Smooth muscle cell of the brain vasculature (primary cell): ENCODE measurements at regions not wholly inside any gene's neighbourhood (a gene's known extent, or its start where the extent isn't known, plus 50 kb on each side); places are given as distances from the start of the nearest gene placed in this dataset.
A peak's percentile ranks its signal among the peaks of the same experiment; 100 is the strongest.

ENCODE experiments used
- DNase-seq: peaks from one replicate; pipeline ENCODE4 v3.0.0-alpha.2; 2012; ENCODE audit warnings: low read depth, low spot score

- DNase-seq: no peak
Observed at GRCh38 chr5:96340357-96340756, 92.7 kb downstream of the PCSK1 start.

GRCh38 chr5:96339862-96340261, 93.2 kb downstream of the PCSK1 start:
- no peak for DNase-seq

GRCh38 chr5:96338624-96339415, 94.2 kb downstream of the PCSK1 start:
- no peak for DNase-seq

- DNase-seq: no peak
Observed at GRCh38 chr5:96338091-96338490, 95.0 kb downstream of the PCSK1 start.

GRCh38 chr5:96337048-96337781, 95.8 kb downstream of the PCSK1 start:
- DNase-seq: no peak

GRCh38 chr5:96336351-96336985, 96.6 kb downstream of the PCSK1 start:
- peak; percentile 89 for DNase-seq

GRCh38 chr5:96335873-96336272, 97.2 kb downstream of the PCSK1 start:
- DNase-seq: no peak

GRCh38 chr5:96333391-96333790, 99.7 kb downstream of the PCSK1 start:
- peak; percentile 76 for DNase-seq

- no peak for DNase-seq
Observed at GRCh38 chr5:96332535-96333366, 100.3 kb downstream of the PCSK1 start.

GRCh38 chr5:96331681-96332361, 101.2 kb downstream of the PCSK1 start:
- no peak for DNase-seq

- no peak for DNase-seq
Observed at GRCh38 chr5:96331210-96331609, 101.8 kb downstream of the PCSK1 start.

GRCh38 chr5:96330530-96331140, 102.4 kb downstream of the PCSK1 start:
- no peak for DNase-seq

- no peak for DNase-seq
Observed at GRCh38 chr5:96329886-96330529, 103.0 kb downstream of the PCSK1 start.

GRCh38 chr5:96329289-96329688, 103.8 kb downstream of the PCSK1 start:
- no peak for DNase-seq

- DNase-seq: no peak
Observed at GRCh38 chr5:96327722-96328121, 105.3 kb downstream of the PCSK1 start.

GRCh38 chr5:96326902-96327301, 106.1 kb downstream of the PCSK1 start:
- no peak for DNase-seq

- DNase-seq: no peak
Observed at GRCh38 chr5:96324708-96325107, 108.3 kb downstream of the PCSK1 start.

GRCh38 chr5:96322865-96323264, 110.2 kb downstream of the PCSK1 start:
- no peak for DNase-seq

GRCh38 chr5:96322217-96322616, 110.8 kb downstream of the PCSK1 start:
- no peak for DNase-seq

- DNase-seq: no peak
Observed at GRCh38 chr5:96321345-96321744, 111.7 kb downstream of the PCSK1 start.
